ENCODE measurements at regions not wholly inside any gene's neighbourhood (a gene's known extent, or its start where the extent isn't known, plus 50 kb on each side); places are given as distances from the start of the nearest gene placed in this dataset.

- TF ChIP-seq CTCF (IDR thresholded peaks at IDR 0.05) (no peak), POLR2AphosphoS5 (IDR thresholded peaks at IDR 0.05; ENCODE audit: low read depth, low read length) (no peak), REST (IDR thresholded peaks at IDR 0.05; ENCODE audit: insufficient read depth in 1 of 2, low read depth in 2 of 2, low read length in 1 of 2) (no peak), SIN3A (IDR thresholded peaks at IDR 0.05; ENCODE audit: borderline replicate concordance, insufficient read depth, low read depth, low read length) (no peak)
Measured at GRCh38 chrX:16517039-16517605, 132.8 kb upstream of the S100G start.
